ENCODE measurements at regions not wholly inside any gene's neighbourhood (a gene's known extent, or its start where the extent isn't known, plus 50 kb on each side); places are given as distances from the start of the nearest gene placed in this dataset.
A peak's percentile ranks its signal among the peaks of the same experiment; 100 is the strongest.

- no peaks in the 10 kb centered on the region for H3K36me3 Mint-ChIP-seq
- H3K27ac ChIP-seq (ENCODE audit: low read depth, low read length) = no peak overlapping the region
- no peak overlapping the region for H3K27ac Mint-ChIP-seq
Measured at GRCh38 chr4:181677621-181678020, 565.6 kb upstream of the TENM3 start.

GRCh38 chr4:181679754-181680153, 563.4 kb upstream of the TENM3 start:
- Histone ChIP-seq H3K9me3 (ENCODE audit: low read length) (no peaks in the 10 kb centered on the region), H3K36me3 (ENCODE audit: insufficient read depth, low read length) (no peaks in the 10 kb centered on the region), H3K27ac (ENCODE audit: low read depth, low read length) (no peak overlapping the region), H3K27me3 (ENCODE audit: insufficient read depth, low read length, poor library complexity, severe bottlenecking) (no peaks in the 10 kb centered on the region), H3K4me1 (ENCODE audit: insufficient read depth, low read length) (no peaks in the 10 kb centered on the region), H3K4me3 (ENCODE audit: low read length) (no peak overlapping the region)
- Mint-ChIP-seq H3K9me3 (peaks cover 0 to 18% (median 5%) of the 10 kb centered on the region in 5 donors), H3K27ac (no peak overlapping the region), H3K4me3 (no peak overlapping the region), H3K36me3 (no peaks in the 10 kb centered on the region), H3K27me3 (no peaks in the 10 kb centered on the region), H3K4me1 (no peaks in the 10 kb centered on the region)
- CTCF ChIA-PET = interaction anchor here (0.8 kb wide), 1 partner anchor 26 kb away, joined by 3 read pairs; no protein-coding TSS in a partner anchor
- DNase-seq = no peak
- POLR2A ChIA-PET = no interaction called here

More at GRCh38 chr4:181677621-181678020, 565.6 kb upstream of the TENM3 start:
- DNase-seq = no peak
- Histone ChIP-seq H3K36me3 (ENCODE audit: insufficient read depth, low read length) (no peaks in the 10 kb centered on the region), H3K9me3 (ENCODE audit: low read length) (no peaks in the 10 kb centered on the region), H3K4me1 (ENCODE audit: insufficient read depth, low read length) (no peaks in the 10 kb centered on the region), H3K27me3 (ENCODE audit: insufficient read depth, low read length, poor library complexity, severe bottlenecking) (no peaks in the 10 kb centered on the region), H3K4me3 (ENCODE audit: low read length) (no peak overlapping the region)
- no peaks in the 10 kb centered on the region for H3K27me3 Mint-ChIP-seq
- peaks cover 0 to 21% (median 4%) of the 10 kb centered on the region in 5 donors for H3K9me3 Mint-ChIP-seq
- H3K4me3 Mint-ChIP-seq = no peak overlapping the region
- POLR2A ChIA-PET = no interaction called here
- no peaks in the 10 kb centered on the region for H3K4me1 Mint-ChIP-seq
- CTCF ChIA-PET = no interaction called here

DNA sequence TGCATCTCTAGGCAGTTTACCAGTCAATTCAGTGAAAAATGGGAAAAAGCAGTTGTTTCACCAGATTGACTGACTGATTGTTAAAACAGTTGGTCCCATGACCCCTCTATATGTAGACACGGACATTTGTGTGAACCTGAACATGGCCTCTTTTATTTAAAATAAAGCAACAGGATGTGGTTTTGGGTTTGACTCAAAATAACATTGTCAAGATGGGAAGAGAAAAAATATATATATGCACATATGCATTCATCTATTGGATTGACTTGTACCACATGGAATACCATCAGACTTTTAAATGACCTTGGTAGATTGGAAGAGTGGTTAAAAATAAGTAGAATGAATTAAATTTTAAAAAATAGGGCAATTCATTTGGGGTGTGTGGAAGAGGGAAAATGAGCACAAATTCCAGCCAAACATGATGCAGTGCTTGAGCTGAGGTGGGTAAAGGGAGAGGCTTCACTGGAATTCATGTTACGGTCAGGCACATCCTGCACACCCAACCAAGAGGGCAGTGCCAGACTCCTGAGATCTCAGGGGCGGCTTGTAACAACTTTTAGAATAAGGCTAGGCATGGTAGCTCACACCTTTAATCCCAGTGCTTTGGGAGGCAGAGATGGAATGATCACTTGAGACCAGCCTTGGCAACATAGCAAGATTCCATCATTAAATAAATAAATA, 560.7 kb upstream of the TENM3 start:
- no peak for DNase-seq
- Histone ChIP-seq H3K27ac (ENCODE audit: low read depth, low read length) (no peak overlapping the region), H3K27me3 (ENCODE audit: insufficient read depth, low read length, poor library complexity, severe bottlenecking) (no peaks in the 10 kb centered on the region), H3K36me3 (ENCODE audit: insufficient read depth, low read length) (no peaks in the 10 kb centered on the region), H3K9me3 (ENCODE audit: low read length) (no peaks in the 10 kb centered on the region), H3K4me1 (ENCODE audit: insufficient read depth, low read length) (no peaks in the 10 kb centered on the region), H3K4me3 (ENCODE audit: low read length) (no peak overlapping the region)
- Mint-ChIP-seq H3K27ac (no peak overlapping the region), H3K27me3 (no peaks in the 10 kb centered on the region), H3K4me1 (no peaks in the 10 kb centered on the region), H3K9me3 (peaks cover 0 to 11% (median 5%) of the 10 kb centered on the region in 5 donors), H3K4me3 (no peak overlapping the region), H3K36me3 (no peaks in the 10 kb centered on the region)
- POLR2A ChIA-PET = no interaction called here
- CTCF ChIA-PET = no interaction called here

DNA sequence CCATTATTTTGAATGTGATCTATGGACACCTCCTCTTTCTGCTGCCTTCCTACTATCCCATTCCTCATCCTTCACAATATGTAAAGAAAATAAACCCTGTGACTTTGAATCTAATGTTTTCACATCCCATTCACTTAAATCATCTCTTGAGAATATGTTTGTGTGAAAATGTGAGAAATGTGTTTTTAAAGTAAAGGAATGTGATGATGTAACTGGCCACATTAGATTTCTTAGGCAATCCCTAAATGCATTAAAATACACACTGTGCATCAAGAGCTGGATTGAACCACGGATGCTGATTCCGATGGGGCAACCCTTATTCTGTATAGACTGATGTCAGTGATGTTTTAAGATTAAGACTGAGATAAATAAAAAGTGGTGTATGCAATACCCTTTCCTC, 558.9 kb upstream of the TENM3 start:
- H3K27me3 Mint-ChIP-seq = no peaks in the 10 kb centered on the region
- Histone ChIP-seq H3K36me3 (ENCODE audit: insufficient read depth, low read length) (no peaks in the 10 kb centered on the region), H3K4me3 (ENCODE audit: low read length) (no peak overlapping the region), H3K27me3 (ENCODE audit: insufficient read depth, low read length, poor library complexity, severe bottlenecking) (no peaks in the 10 kb centered on the region), H3K9me3 (ENCODE audit: low read length) (no peaks in the 10 kb centered on the region), H3K4me1 (ENCODE audit: insufficient read depth, low read length) (no peaks in the 10 kb centered on the region), H3K27ac (ENCODE audit: low read depth, low read length) (no peak overlapping the region)
- no peaks in the 10 kb centered on the region for H3K36me3 Mint-ChIP-seq
- no peak for DNase-seq
- POLR2A ChIA-PET = no interaction called here
- H3K9me3 Mint-ChIP-seq = peaks cover 0 to 8% (median 1%) of the 10 kb centered on the region in 5 donors
- CTCF ChIA-PET = no interaction called here
- H3K4me1 Mint-ChIP-seq = no peaks in the 10 kb centered on the region
- H3K4me3 Mint-ChIP-seq = no peak overlapping the region
- H3K27ac Mint-ChIP-seq = no peak overlapping the region

DNA sequence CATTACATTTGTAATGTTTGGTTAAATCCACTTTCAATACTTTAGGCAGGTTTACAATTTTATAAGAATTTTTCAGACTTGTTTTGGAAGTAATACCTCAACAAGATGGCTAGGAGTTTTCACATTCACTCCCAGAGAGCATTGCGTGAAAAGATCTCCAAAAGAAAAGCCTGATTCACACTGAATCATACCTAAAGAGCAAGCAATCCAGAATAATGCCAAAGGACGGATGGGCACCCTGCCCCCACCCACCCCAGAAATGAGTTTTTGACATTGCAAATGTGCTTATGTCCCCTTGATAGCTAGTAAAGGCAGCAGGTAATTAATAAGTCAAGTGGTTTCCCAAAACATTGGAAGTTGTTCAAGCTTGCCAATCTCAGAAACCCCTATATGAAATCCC, 557.7 kb upstream of the TENM3 start:
- no peak overlapping the region for H3K4me3 Mint-ChIP-seq
- Histone ChIP-seq H3K4me3 (ENCODE audit: low read length) (no peak overlapping the region), H3K9me3 (ENCODE audit: low read length) (no peaks in the 10 kb centered on the region)

GRCh38 chr4:181685911-181686310, 557.3 kb upstream of the TENM3 start:
- H3K27ac Mint-ChIP-seq = no peak overlapping the region
- H3K4me3 Mint-ChIP-seq = no peak overlapping the region
- CTCF ChIA-PET = no interaction called here
- Histone ChIP-seq H3K4me1 (ENCODE audit: insufficient read depth, low read length) (no peaks in the 10 kb centered on the region), H3K27ac (ENCODE audit: low read depth, low read length) (no peak overlapping the region), H3K27me3 (ENCODE audit: insufficient read depth, low read length, poor library complexity, severe bottlenecking) (no peaks in the 10 kb centered on the region), H3K9me3 (ENCODE audit: low read length) (no peaks in the 10 kb centered on the region), H3K36me3 (ENCODE audit: insufficient read depth, low read length) (no peaks in the 10 kb centered on the region), H3K4me3 (ENCODE audit: low read length) (no peak overlapping the region)
- H3K27me3 Mint-ChIP-seq = no peaks in the 10 kb centered on the region
- H3K36me3 Mint-ChIP-seq = no peaks in the 10 kb centered on the region
- H3K4me1 Mint-ChIP-seq = no peaks in the 10 kb centered on the region
- H3K9me3 Mint-ChIP-seq = peaks cover 0 to 12% (median under 1%) of the 10 kb centered on the region in 5 donors
- POLR2A ChIA-PET = no interaction called here
- DNase-seq = no peak

More for the DNA sequence above, 557.7 kb upstream of the TENM3 start:
- Mint-ChIP-seq H3K27me3 (no peaks in the 10 kb centered on the region), H3K27ac (no peak overlapping the region), H3K36me3 (no peaks in the 10 kb centered on the region), H3K4me1 (no peaks in the 10 kb centered on the region), H3K9me3 (peaks cover 0 to 12% (median 1%) of the 10 kb centered on the region in 5 donors)
- Histone ChIP-seq H3K27me3 (ENCODE audit: insufficient read depth, low read length, poor library complexity, severe bottlenecking) (no peaks in the 10 kb centered on the region), H3K4me1 (ENCODE audit: insufficient read depth, low read length) (no peaks in the 10 kb centered on the region), H3K36me3 (ENCODE audit: insufficient read depth, low read length) (no peaks in the 10 kb centered on the region), H3K27ac (ENCODE audit: low read depth, low read length) (no peak overlapping the region)
- no peak for DNase-seq
- CTCF ChIA-PET = no interaction called here
- POLR2A ChIA-PET = no interaction called here

DNA sequence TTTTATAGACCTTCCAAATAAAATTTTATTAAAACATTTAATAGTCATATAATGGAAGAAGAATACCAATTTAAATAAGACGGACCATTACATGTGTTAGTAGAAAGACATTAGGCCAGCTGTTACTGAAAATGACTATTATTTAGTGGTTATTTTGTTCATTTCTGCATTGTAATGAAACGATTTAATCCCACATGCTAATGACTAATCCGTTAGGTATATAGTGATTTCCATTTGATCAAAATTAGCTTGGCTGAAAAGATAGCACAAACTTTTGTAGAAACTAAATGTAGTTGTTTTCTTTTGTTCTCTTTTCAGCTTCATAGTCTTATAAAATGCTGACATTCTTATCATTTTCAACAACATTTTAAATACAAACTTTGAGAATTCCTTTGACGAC, 556.1 kb upstream of the TENM3 start:
- H3K4me3 ChIP-seq (ENCODE audit: low read length) = no peak overlapping the region
- CTCF ChIA-PET = no interaction called here
- no peaks in the 10 kb centered on the region for H3K4me1 ChIP-seq (ENCODE audit: insufficient read depth, low read length)
- POLR2A ChIA-PET = no interaction called here
- no peaks in the 10 kb centered on the region for H3K9me3 ChIP-seq (ENCODE audit: low read length)
- Mint-ChIP-seq H3K4me1 (no peaks in the 10 kb centered on the region), H3K9me3 (peaks cover 0 to 12% (median 0%) of the 10 kb centered on the region in 5 donors), H3K27me3 (no peaks in the 10 kb centered on the region), H3K27ac (no peak overlapping the region), H3K4me3 (no peak overlapping the region), H3K36me3 (no peaks in the 10 kb centered on the region)
- DNase-seq = no peak
- no peaks in the 10 kb centered on the region for H3K27me3 ChIP-seq (ENCODE audit: insufficient read depth, low read length, poor library complexity, severe bottlenecking)
- H3K27ac ChIP-seq (ENCODE audit: low read depth, low read length) = no peak overlapping the region
- H3K36me3 ChIP-seq (ENCODE audit: insufficient read depth, low read length) = no peaks in the 10 kb centered on the region

DNA sequence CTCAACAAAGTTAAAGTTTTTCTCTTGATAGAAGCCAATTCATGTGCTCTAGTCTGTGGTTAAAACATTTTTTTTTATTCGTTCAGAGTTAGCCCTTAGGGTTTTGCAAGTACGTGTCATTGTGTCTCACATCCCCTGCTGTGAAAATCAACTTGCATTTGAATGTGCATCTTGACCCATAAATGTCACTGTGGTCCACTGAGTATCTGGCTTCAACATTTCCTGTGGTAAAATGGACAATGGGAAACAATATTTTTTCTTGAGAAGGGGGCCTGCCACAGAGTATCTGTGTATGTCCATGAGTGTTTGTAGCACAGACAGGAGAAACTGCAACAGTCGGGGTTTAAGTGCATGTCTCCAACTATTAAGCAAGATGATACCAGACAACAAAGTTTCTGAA, 554.8 kb upstream of the TENM3 start:
- Histone ChIP-seq H3K9me3 (ENCODE audit: low read length) (no peaks in the 10 kb centered on the region), H3K27ac (ENCODE audit: low read depth, low read length) (no peak overlapping the region), H3K27me3 (ENCODE audit: insufficient read depth, low read length, poor library complexity, severe bottlenecking) (no peaks in the 10 kb centered on the region), H3K4me1 (ENCODE audit: insufficient read depth, low read length) (no peaks in the 10 kb centered on the region), H3K4me3 (ENCODE audit: low read length) (no peak overlapping the region), H3K36me3 (ENCODE audit: insufficient read depth, low read length) (no peaks in the 10 kb centered on the region)
- Mint-ChIP-seq H3K36me3 (no peaks in the 10 kb centered on the region), H3K4me1 (no peaks in the 10 kb centered on the region), H3K27ac (peak overlapping the region in 1 of 8 donors; percentile 26), H3K9me3 (peaks cover 0 to 12% (median 3%) of the 10 kb centered on the region in 5 donors), H3K4me3 (no peak overlapping the region), H3K27me3 (no peaks in the 10 kb centered on the region)
- ChIA-PET CTCF (no interaction called here), POLR2A (no interaction called here)
- DNase-seq = no peak
